Neural progenitor cell (in vitro differentiated cells): ENCODE measurements at regions not wholly inside any gene's neighbourhood (a gene's known extent, or its start where the extent isn't known, plus 50 kb on each side); places are given as distances from the start of the nearest gene placed in this dataset.

Source experiments
- DNase-seq: peaks from one replicate; pipeline ENCODE4 v3.0.0-alpha.2; 2016; ENCODE audit warnings: low spot score
- H2AFZ ChIP-seq: fragments of 200-600 bp; sonication (generic); replicated peaks from 2 replicates; pipeline ENCODE4 v1.6.1; 2016; ENCODE audit warnings: antibody characterized with exemption
- H3F3A ChIP-seq: fragments of 200-600 bp; sonication (generic); 2 replicates; pipeline ENCODE4 v1.6.1; 2016; ENCODE audit warnings: antibody characterized with exemption, low read depth
- H3K27ac ChIP-seq: fragments of 200-600 bp; sonication (generic); 2 replicates; pipeline ENCODE4 v1.5.1; 2016; ENCODE audit warnings: mild to moderate bottlenecking
- H3K27me3 ChIP-seq: fragments of 200-600 bp; sonication (generic); 2 replicates; pipeline ENCODE4 v1.6.1; 2016; ENCODE audit warnings: mild to moderate bottlenecking, moderate library complexity
- H3K36me3 ChIP-seq: fragments of 200-600 bp; sonication (generic); 2 replicates; pipeline ENCODE4 v1.5.1; 2016
- H3K4me1 ChIP-seq: fragments of 200-600 bp; sonication (generic); 2 replicates; pipeline ENCODE4 v1.6.1; 2016; ENCODE audit warnings: mixed run types
- H3K4me2 ChIP-seq: fragments of 200-600 bp; sonication (generic); 2 replicates; pipeline ENCODE4 v1.6.1; 2016
- H3K4me3 ChIP-seq: fragments of 200-600 bp; sonication (generic); 2 replicates; pipeline ENCODE4 v1.5.1; 2016
- H3K79me2 ChIP-seq: fragments of 200-600 bp; sonication (generic); 2 replicates; pipeline ENCODE4 v1.6.1; 2016; ENCODE audit warnings: low read depth
- H3K9ac ChIP-seq: fragments of 200-600 bp; sonication (generic); 2 replicates; pipeline ENCODE4 v1.6.1; 2016
- H3K9me3 ChIP-seq: fragments of 200-600 bp; sonication (generic); 2 replicates; pipeline ENCODE4 v1.5.1; 2016; ENCODE audit warnings: low read depth
- H4K20me1 ChIP-seq: fragments of 200-600 bp; sonication (generic); 2 replicates; pipeline ENCODE4 v1.6.1; 2016; ENCODE audit warnings: low read depth
- H3K27ac Mint-ChIP-seq: 3 replicates; pipeline ENCODE4 v1.8.0; 2021; ENCODE audit warnings: mixed read lengths
- H3K27me3 Mint-ChIP-seq: 2 replicates; pipeline ENCODE4 v1.8.0; 2022; ENCODE audit warnings: low read depth, mild to moderate bottlenecking, inconsistent platforms, moderate library complexity, mixed read lengths; ENCODE audit not compliant: insufficient read depth
- H3K36me3 Mint-ChIP-seq: 3 replicates; pipeline ENCODE4 v1.8.0; 2021; ENCODE audit warnings: mixed read lengths
- H3K4me1 Mint-ChIP-seq: 3 replicates; pipeline ENCODE4 v1.8.0; 2021; ENCODE audit warnings: mixed read lengths
- H3K4me3 Mint-ChIP-seq: 3 replicates; pipeline ENCODE4 v1.8.0; 2021; ENCODE audit warnings: mild to moderate bottlenecking, moderate library complexity, mixed read lengths
- H3K9me3 Mint-ChIP-seq: 3 replicates; pipeline ENCODE4 v1.8.0; 2020; ENCODE audit warnings: mixed read lengths
- CTCF ChIP-seq: fragments of 200-600 bp; sonication (generic); IDR thresholded peaks from 2 replicates; pipeline ENCODE4 v1.5.1; 2017; ENCODE audit warnings: antibody characterized with exemption, mild to moderate bottlenecking
- EZH2 ChIP-seq: fragments of 200-600 bp; sonication (generic); IDR thresholded peaks from 2 replicates; pipeline ENCODE4 v1.6.1; 2017; ENCODE audit warnings: antibody characterized with exemption, mild to moderate bottlenecking, moderate library complexity
- EZH2phosphoT487 ChIP-seq: fragments of 200-600 bp; sonication (generic); IDR thresholded peaks from 2 replicates; pipeline ENCODE4 v1.6.1; 2017; ENCODE audit warnings: antibody characterized with exemption

GRCh38 chr11:26131406-26131805 is 200.5 kb upstream of the ANO3 start:
- no peaks in the 10 kb centered on the region for H3K9me3 ChIP-seq
- Mint-ChIP-seq H3K9me3 (no peaks in the 10 kb centered on the region), H3K27ac (no peak overlapping the region), H3K4me1 (no peaks in the 10 kb centered on the region), H3K4me3 (no peak overlapping the region), H3K27me3 (no peaks in the 10 kb centered on the region), H3K36me3 (no peaks in the 10 kb centered on the region)
- H2AFZ ChIP-seq, result no peak overlapping the region
- no peak overlapping the region for H3K27ac ChIP-seq
- H3K27me3 ChIP-seq, result no peaks in the 10 kb centered on the region
- H3K9ac ChIP-seq, result no peak overlapping the region
- H3K4me2 ChIP-seq, result no peak overlapping the region
- no peaks in the 10 kb centered on the region for H4K20me1 ChIP-seq
- H3K4me3 ChIP-seq, result no peak overlapping the region
- H3F3A ChIP-seq, result no peaks in the 10 kb centered on the region
- TF ChIP-seq EZH2phosphoT487 (no peak), EZH2 (no peak), CTCF (no peak)
- H3K4me1 ChIP-seq, result no peaks in the 10 kb centered on the region
- no peak for DNase-seq
- no peaks in the 10 kb centered on the region for H3K79me2 ChIP-seq
- H3K36me3 ChIP-seq, result no peaks in the 10 kb centered on the region

GRCh38 chr11:26134053-26134452 is 197.9 kb upstream of the ANO3 start:
- no peaks in the 10 kb centered on the region for H3K27me3 Mint-ChIP-seq
- TF ChIP-seq EZH2, result no peak
- TF ChIP-seq CTCF, result no peak
- no peak for TF ChIP-seq EZH2phosphoT487

DNA sequence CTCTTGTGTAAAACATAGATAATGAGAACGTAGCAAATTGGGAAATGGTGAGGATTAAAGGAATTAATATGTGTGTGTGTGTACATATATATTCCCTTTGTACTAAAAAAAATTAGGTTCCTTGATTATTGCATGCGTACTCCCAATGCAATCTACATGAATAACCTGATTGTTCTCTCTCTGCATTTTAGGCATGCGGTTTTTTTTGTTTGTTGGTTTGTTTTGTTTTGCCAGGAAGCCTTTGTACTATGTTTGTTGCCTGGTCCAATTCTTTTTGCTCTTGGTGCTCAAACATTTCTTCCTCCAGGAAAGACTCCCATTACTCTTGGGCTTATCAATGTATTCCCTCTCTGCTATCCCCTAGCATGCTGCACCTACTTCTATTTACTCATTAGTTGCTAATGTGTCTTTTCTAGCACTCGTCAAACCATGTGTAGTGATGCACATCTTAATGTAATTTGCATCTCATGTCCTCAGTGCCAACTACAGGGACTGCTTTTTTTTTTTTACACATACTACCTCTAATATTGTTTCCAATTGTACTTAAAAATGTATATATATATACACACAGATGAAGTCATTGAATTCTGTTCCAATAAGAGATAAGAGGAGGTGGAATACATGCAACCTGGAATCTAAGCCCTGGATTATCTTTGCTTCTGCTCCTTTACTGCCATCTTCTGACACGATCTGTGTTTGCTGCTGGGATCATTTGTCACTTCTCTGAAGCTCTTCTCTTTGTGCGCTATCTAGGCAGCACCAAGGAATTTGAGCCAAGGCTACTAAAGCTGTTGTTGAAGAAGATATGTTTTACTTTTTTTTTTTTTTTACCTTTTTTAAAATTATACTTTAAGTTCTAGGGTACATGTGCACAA is 197.2 kb upstream of the ANO3 start:
- no peak overlapping the region for H3K4me3 ChIP-seq
- no peak overlapping the region for H3K27ac Mint-ChIP-seq
- H3K4me1 ChIP-seq, result no peaks in the 10 kb centered on the region

More at GRCh38 chr11:26134053-26134452, 197.9 kb upstream of the ANO3 start:
- no peak overlapping the region for H3K27ac Mint-ChIP-seq
- Histone ChIP-seq H3K9ac (no peak overlapping the region), H3K79me2 (no peaks in the 10 kb centered on the region), H4K20me1 (no peaks in the 10 kb centered on the region), H3K4me2 (no peak overlapping the region), H3K27ac (no peak overlapping the region), H3K4me3 (no peak overlapping the region), H2AFZ (no peak overlapping the region), H3K4me1 (no peaks in the 10 kb centered on the region), H3K9me3 (no peaks in the 10 kb centered on the region), H3K27me3 (no peaks in the 10 kb centered on the region), H3F3A (no peaks in the 10 kb centered on the region), H3K36me3 (no peaks in the 10 kb centered on the region)
- no peaks in the 10 kb centered on the region for H3K4me1 Mint-ChIP-seq
- DNase-seq, result no peak
- H3K36me3 Mint-ChIP-seq, result no peaks in the 10 kb centered on the region
- no peak overlapping the region for H3K4me3 Mint-ChIP-seq
- H3K9me3 Mint-ChIP-seq, result no peaks in the 10 kb centered on the region

More for the DNA sequence above, 197.2 kb upstream of the ANO3 start:
- H3K4me2 ChIP-seq, result no peak overlapping the region
- H4K20me1 ChIP-seq, result no peaks in the 10 kb centered on the region
- H2AFZ ChIP-seq, result no peak overlapping the region
- H3K9ac ChIP-seq, result no peak overlapping the region
- no peak overlapping the region for H3K4me3 Mint-ChIP-seq
- H3K36me3 ChIP-seq, result no peaks in the 10 kb centered on the region
- peak; percentile 60 for TF ChIP-seq CTCF
- no peak for TF ChIP-seq EZH2
- H3K27me3 ChIP-seq, result no peaks in the 10 kb centered on the region
- H3K27me3 Mint-ChIP-seq, result no peaks in the 10 kb centered on the region
- no peaks in the 10 kb centered on the region for H3F3A ChIP-seq
- no peaks in the 10 kb centered on the region for H3K9me3 Mint-ChIP-seq
- peak; percentile 62 for DNase-seq
- no peaks in the 10 kb centered on the region for H3K36me3 Mint-ChIP-seq
- no peaks in the 10 kb centered on the region for H3K9me3 ChIP-seq
- no peak overlapping the region for H3K27ac ChIP-seq
- H3K4me1 Mint-ChIP-seq, result no peaks in the 10 kb centered on the region
- H3K79me2 ChIP-seq, result no peaks in the 10 kb centered on the region
